GM19463 (cell line): ENCODE measurements at regions not wholly inside any gene's neighbourhood (a gene's known extent, or its start where the extent isn't known, plus 50 kb on each side); places are given as distances from the start of the nearest gene placed in this dataset.

ENCODE experiments used
- ATAC-seq: cut with Tn5 transposase; IDR thresholded peaks from one replicate; pipeline ENCODE4 v1.9.1; 2021; ENCODE audit warnings: mild to moderate bottlenecking, moderate library complexity; ENCODE audit not compliant: unreplicated experiment

DNA sequence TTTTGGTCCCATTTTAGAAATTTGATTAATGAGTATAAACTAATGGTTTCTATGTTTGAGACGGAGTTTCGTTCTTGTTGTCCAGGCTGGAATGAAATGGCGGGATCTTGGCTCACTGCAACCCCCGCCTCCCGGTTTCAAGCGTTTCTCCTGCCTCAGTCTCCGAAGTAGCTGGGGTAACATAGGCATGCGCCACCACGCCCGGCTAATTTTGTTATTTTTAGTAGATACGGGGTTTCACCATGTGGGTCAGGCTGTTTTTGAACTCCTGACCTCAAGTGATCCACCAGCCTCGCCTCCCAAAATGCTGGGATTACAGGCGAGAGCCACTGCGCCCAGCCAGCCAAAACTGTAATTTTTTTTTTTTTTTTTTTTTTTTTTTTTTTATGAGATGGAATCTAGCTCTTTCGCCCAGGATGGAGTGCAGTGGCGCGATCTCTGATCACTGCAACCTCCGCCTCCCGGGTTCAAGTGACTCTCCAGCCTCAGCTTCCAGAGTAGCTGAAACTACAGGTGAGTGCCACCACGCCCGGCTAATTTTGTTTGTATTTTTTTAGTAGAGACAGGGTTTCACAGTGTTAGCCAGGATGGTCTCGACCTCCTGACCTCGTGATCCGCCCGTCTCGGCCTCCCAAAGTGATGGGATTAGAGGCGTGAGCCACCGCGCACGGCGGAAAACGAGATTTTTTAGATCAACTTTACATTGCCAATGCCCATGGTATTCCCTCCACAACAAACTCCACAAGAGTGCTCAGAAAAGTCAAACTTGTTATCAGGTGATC lies 127.8 kb downstream of the HFE start:
- ATAC-seq = no peak

DNA sequence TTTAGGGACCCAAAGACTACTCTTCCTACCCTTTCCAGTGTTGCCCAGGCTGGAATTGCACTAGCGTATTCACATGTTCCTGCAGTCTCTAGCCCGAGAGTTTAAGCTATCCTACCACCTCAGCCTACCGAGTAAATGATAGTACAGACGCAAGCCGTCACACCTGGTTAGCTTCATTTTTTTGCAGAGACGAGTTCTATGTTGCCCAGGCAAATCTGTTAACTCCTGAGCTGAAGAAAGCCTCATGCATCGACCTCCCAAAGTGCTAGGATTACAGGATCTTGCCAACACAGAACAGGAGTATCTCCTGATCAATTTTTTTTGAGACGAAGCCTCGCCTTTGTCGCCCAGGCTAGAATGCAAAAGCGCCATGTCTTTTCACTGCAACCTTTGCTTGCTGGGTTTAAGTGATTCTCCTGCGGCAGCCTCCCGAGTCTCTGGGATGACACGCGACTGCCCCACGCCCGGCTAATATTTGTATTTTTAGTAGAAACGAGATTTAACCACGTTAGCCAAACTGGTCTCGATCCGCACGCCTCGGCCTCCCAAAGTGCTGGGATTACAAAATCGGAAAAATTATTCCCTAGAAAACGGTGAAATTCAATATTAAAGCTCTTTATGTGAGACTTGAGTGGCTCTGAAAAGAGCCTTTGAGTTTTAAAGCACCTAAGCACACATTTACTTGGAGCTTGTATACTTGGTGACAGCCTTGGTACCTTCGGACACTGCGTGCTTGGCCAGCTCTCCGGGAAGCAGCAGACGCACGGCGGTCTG lies 128.5 kb downstream of the HFE start:
- peak; percentile 21 for ATAC-seq

DNA sequence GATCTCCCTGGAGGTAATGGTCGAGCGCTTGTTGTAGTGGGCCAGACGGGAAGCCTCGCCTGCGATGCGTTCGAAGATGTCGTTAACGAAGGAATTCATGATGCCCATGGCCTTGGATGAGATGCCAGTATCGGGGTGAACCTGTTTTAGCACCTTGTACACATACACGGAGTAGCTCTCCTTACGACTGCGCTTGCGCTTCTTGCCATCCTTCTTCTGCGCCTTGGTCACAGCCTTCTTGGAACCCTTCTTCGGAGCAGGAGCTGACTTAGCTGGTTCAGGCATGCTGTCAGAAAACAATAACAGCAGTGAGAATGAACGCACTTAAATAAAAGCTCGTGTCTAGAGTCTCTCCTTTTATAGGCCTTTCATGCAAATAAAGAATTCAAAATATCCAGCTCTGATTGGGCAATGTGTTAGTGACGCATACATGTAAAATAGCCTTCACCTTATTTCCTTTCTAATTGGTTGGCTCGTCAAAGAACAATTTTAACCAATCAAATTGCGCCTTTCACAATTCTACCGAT lies 129.2 kb downstream of the HFE start:
- ATAC-seq = peak; percentile 71

DNA sequence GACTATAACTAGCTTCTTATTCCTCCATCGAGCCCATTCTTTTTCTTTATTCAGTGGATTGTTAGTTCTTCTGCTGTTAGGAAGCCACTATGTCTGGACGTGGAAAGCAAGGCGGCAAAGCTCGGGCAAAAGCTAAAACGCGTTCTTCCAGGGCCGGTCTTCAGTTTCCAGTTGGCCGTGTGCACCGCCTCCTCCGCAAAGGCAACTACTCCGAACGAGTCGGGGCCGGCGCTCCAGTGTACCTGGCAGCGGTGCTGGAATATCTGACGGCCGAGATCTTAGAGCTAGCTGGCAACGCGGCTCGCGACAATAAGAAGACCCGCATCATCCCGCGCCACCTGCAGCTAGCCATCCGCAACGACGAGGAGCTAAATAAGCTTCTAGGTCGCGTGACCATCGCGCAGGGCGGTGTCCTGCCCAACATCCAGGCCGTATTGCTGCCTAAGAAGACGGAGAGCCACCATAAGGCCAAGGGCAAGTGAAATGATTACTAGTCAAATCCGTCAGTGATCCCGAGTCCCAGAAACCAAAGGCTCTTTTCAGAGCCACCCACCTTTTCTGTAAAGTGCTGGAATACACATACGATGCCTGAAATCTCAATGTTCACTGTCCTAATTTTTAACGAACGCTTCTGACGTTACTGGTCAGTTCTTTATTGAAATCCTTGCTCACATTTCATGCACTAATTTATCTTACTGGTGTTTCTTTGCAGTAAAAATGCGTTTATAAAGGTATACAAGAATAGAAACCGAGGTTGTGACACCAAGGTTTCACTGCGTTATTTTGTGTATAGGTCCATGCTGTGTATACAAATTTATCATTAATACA lies 129.9 kb downstream of the HFE start:
- ATAC-seq = peak; percentile 36

DNA sequence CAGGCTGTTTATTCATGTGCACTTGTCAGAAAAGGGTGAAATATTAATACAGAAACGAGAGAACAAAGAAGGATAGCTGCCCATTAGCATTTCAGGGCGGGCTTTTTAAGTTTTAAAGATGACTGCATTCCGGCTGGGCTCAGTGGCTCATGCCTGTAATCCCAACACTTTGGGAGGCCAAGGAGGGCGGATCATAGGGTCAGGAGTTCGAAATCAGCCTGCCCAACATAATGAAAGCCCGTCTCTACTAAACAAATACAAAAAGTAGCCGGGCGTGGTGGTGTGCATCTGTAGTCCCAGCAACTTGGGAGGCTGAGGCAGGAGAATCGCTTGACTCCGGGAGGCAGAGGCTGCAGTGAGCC lies 130.5 kb downstream of the HFE start:
- no peak for ATAC-seq

DNA sequence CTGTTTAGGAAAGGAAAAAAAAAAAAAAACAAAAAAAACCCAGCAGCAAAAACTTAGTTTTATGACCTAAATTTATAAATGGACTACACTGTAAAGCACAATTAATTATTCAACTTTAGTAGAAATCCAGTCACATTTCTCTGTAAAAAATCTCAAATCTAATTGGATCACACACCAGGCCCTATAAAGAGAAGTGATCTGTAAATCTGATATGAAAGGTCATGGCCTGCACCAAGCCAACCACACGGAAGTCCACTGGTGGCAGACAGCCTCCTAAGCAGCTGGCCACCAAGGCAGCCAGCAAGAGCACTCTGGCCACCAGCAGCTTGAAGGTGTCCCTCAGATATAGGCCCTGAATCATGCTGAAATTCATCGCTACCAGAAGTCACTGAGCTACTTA lies 131.6 kb downstream of the HFE start:
- ATAC-seq = no peak

DNA sequence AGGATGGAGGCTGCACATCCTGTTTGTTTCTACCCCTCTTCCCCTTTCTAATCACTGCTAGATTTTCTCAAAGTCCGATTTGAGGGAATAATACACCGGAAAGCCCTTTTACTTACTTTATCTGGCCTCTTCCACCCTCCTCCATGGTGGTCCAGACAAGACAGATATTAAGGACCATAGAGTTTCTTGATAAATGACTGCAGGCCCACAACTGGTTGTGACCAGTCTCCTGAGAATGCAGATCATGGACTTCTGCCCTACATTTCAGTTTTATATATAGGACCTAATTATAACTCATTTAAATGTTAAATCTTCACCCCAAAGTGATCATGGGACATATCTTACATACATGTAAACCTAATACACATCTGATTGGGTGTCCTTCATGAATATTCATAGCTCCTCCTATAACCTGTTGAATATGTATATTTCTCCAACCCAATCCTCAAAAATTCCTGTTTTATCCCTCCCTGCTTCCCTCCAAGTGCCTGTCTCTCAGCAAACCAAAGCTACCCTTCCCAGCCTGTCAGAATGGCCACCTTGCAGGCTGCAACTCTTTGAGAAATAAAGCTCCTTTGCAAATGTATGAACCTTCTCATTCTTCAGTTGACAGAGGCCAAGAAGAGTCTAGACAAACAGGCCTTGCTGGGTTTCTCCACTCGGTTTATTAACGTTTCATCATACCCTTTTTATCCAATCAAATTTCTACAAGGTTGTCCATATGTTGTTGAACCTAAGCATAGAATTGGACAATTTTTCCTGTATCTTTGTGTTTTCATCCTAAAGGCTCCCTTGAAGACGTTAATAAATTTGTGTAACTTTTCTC lies 133.1 kb downstream of the HFE start:
- no peak for ATAC-seq

DNA sequence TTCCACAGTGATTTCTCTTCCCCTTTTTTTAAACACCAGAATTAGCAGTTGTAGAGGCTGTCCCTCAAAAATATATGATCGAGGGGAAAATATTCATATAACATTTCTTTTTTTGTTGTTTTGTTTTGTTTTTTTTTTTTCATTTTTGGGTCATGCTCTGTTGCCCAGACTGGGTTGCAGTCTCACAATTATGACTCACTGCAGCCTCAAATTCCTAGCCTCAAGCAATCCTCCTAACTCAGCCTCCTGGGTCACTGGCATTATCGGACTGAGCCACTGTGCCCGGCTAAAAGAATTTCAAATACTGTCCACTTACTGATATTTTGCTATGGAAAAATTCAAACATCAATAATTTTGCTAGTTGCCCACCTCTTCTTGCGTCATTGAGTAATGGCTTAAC lies 134.0 kb downstream of the HFE start:
- ATAC-seq = no peak

DNA sequence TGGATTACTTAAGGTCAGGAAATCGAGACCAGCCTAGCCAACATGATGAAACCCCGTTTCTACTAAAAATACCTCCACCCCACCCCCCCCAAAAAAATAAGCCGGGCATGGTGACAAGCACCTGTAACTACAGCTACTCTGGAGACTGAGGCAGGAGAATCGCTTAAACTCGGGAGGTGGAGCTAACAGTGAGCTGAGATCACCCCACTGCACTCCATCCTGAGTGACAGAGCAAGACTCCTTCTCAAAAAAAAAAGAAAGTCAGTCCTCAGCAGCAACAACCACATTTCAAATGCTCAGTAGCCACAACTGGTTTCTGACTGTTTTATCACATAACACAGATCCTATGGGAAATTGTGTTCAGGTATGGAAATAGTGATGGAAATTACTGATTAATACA lies 135.3 kb downstream of the HFE start:
- no peak for ATAC-seq

DNA sequence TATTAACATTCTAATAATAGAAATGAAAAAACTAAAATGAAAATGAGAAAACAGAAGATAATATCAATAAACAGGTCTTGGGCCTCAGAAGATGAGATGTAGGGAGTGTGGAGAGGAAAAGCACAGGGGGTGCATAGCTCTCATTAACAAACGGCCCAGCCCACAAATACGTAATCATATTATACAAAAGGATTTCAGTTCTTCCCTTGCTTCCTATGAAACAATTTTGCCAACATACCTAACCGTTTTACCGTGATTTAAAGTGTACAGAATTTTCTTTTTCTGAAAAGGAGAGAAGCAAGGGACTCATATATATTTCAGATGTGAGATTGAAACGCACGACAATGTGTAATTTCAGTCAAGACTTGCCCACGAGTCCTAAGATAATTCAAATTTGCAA lies 136.0 kb downstream of the HFE start:
- ATAC-seq = no peak

DNA sequence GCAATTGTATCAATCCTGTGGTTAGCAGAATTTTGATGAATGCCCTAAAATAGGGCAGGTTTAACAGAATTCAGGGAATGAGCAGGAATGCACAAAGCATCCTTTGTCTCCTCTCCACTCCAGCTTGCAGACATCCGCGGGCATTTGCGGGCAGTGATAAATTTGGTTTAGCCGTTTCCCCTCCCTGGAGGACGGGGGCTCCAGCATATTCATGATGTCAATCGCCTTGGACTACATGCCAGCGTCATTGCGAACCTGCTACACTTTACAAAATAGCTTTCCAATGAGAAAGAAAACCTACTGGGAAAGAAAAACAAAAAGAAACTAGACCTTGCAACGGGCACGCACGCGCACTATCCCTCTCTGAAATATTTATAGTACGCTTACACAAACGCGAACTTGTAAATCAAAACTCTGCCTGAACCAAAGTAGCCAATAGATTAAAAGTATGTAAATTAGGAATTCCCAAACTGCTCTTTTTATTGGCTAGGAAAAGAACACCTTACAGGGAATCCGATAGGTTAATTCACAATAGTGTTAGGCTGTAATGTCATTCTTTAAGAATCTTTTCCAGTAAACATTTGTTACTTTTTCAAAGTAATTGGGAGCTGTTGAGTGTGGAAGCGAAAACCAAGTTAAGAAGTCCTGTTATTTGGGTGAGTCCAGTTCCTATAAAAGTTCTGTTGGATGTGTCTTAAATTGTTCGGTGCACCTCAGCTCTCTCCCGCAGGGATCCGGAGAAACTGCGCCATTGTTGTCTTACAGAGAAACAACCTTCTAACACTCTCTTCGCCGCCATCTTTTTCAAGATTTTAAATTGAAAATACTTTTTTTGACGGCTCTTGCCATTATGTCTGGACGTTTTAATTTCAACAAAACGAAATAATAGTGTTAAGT lies 136.7 kb downstream of the HFE start:
- peak; percentile 60 for ATAC-seq

DNA sequence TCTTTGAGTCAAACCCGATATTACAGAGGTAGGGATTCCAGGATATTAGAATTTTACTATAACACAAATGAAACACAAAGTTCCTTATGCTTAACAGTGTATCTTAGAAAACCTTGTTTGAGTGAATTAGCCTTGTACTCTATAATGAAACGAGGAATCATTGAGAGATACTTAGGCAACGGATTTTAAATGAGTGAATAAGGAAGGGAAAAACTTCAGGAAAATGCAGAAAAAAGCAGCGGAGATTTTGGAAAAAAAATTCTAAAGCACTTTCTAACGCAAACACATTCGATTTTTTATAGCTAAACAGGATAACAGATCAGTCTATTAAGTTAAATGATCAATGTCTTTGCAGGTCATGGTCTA lies 137.3 kb downstream of the HFE start:
- ATAC-seq = no peak

DNA sequence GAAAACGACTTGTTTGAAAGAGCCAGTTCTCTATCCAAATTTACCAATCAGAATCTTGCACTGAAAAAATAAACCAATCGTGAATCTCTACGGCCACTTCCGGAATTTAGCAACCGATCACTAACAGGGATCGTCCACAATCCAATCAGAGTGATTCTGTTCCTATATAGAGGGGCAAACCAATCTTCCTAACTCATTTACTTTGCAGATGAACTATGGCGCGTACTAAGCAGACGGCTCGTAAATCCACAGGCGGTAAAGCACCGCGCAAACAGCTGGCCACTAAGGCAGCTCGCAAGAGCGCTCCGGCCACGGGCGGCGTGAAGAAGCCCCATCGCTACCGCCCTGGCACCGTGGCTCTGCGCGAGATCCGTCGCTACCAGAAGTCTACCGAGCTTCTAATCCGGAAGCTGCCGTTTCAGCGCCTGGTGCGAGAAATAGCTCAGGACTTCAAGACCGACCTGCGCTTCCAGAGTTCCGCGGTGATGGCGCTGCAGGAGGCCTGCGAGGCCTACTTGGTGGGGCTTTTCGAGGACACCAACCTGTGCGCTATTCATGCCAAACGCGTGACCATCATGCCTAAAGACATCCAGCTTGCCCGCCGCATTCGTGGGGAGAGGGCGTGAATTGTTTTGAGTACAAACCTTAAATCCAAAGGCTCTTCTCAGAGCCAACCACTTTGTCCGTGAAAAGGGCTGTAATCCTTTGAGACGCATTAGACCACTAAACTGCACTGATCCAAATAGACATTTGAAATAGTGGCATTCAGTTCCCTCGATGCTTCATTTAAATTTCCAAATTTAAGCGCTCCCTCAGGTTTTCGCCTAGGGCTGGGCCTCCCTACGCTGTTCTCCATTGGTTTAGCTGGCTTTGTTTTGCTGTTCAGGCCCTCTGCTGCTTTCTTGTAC lies 138.0 kb downstream of the HFE start:
- ATAC-seq = no peak

DNA sequence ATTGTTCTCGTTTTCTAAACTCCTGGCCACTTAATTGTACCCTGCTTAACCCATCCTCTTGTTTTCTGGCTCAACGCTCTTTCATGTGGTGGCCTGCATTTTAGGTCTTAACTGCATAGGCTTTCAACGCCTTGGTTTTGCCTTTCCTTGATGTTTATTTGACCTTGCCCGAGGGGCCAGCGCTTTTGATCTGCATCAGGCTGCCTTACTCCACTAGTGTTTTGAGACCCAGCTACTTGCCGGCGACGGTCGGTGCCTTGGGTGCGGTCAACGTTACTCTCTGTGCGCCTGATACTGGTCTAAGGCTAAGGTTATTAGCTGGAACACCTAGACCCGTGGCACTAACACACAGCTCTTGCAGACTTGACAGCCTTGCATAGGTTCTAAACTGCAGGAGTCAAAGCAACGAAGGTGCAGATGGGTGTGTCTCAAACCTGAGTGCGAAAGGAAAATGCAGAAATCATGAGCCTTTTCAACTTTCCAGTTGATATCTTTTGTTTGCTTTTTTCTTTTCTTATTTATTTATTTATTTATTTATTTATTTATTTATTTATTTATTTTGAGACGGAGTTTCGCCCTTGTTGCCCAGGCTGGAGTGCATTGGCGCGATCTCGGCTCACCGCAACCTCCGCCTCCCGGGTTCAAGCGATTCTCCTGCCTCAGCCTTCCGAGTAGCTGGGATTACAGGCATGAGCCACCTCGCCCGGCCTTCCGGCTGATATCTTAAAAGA lies 138.8 kb downstream of the HFE start:
- no peak for ATAC-seq

DNA sequence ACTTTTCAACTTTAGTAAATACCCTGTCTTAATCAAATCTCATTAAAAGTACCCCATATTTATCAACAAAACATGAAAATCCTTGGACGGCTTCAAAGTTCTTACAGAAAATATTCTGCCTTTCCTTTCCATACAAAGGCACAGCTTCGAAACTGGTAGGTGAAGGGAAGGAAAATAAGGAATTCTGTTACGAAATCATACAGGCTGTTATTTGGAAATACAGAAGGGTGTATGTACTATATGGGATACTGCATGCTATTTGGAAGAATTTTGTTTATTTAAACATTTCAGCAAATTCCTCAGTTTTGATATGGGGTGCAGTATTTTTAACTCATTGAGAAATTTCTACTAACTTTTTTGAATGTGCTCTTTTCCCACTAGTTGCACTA lies 138.4 kb upstream of the BTN3A2 start:
- no peak for ATAC-seq

DNA sequence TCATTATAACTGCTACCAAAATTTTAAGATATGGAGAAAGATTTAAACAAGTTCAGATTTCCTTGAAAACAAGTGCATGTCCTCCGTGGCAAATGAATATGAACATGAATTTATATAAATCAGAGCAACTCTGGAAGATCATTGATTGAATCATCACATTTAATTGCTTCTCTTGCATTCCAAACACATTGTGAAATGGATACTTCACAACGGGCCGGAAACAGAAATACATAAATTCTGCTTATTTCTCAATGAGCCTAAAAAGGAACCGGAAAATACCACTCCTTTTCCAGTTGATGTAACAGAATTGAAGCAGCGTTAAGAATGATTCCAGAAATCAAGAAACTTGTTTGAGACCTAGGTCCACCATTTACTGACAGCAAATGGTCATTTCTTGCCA lies 134.6 kb upstream of the BTN3A2 start:
- ATAC-seq = no peak

DNA sequence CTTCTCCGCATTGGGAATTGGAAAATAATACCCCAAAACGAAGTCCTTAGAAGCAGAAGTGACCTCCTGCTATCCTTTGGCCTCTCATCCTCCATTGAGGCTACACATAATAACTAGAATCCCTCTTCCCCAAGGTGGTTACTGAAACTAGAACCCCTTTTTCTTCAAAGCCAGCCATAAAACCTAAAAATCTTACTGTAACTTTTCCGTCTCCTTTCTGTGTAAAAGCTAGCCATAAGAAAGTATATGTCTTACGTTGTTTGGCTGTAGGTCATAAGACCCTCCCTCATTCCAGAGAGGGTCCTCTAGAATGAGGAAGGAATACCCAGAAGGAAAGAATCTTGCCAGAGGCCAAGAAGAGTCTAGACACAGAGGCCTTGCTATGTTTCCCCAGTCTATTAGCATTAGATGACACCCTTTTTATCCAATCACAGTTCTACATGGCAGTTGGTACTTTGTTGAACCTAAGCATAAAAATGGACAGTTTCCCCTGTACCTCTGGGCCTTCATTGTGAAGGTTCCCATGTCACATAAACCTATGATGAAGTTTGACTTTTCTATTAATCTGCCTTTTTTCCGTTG lies 133.9 kb upstream of the BTN3A2 start:
- ATAC-seq = no peak
